Neural cell (in vitro differentiated cells): ENCODE measurements at regions not wholly inside any gene's neighbourhood (a gene's known extent, or its start where the extent isn't known, plus 50 kb on each side); places are given as distances from the start of the nearest gene placed in this dataset.

ENCODE experiments used
- H2AFZ ChIP-seq: fragments of 200-600, 300-800 bp; sonication (generic), shearing (Covaris generic); 2 replicates; pipeline ENCODE4 v1.6.0; 2014; ENCODE audit warnings: low read depth, mild to moderate bottlenecking, antibody characterized with exemption, low read length, moderate library complexity
- H3F3A ChIP-seq: fragments of 200-600 bp; shearing (Covaris generic); 2 replicates; pipeline ENCODE4 v1.6.1; 2016; ENCODE audit warnings: mild to moderate bottlenecking, moderate library complexity, mixed read lengths, antibody characterized with exemption, low read length; ENCODE audit not compliant: insufficient read depth, poor library complexity, severe bottlenecking
- H3K27ac ChIP-seq: fragments of 200-600, 300-800 bp; sonication (generic), shearing (Covaris generic); 2 replicates; pipeline ENCODE4 v1.5.1; 2014; ENCODE audit warnings: mild to moderate bottlenecking, low read length, moderate library complexity
- H3K27me3 ChIP-seq: fragments of 300-800, 200-600 bp; sonication (generic), shearing (Covaris generic); 2 replicates; pipeline ENCODE4 v1.6.0; 2014; ENCODE audit warnings: mild to moderate bottlenecking, low read depth, low read length, moderate library complexity; ENCODE audit not compliant: insufficient read depth
- H3K36me3 ChIP-seq: fragments of 300-800, 200-600 bp; sonication (generic), shearing (Covaris generic); 2 replicates; pipeline ENCODE4 v1.5.1; 2014; ENCODE audit warnings: mild to moderate bottlenecking, antibody characterized with exemption, low read length, moderate library complexity; ENCODE audit not compliant: insufficient read depth
- H3K4me2 ChIP-seq: fragments of 300-800, 200-600 bp; sonication (generic), shearing (Covaris generic); 2 replicates; pipeline ENCODE4 v1.6.0; 2014; ENCODE audit warnings: mild to moderate bottlenecking, low read length
- H3K4me3 ChIP-seq: fragments of 300-800, 200-600 bp; sonication (generic), shearing (Covaris generic); 2 replicates; pipeline ENCODE4 v1.5.1; 2014; ENCODE audit warnings: mild to moderate bottlenecking, low read length, moderate library complexity
- H3K79me2 ChIP-seq: fragments of 200-600 bp; shearing (Covaris generic); replicated peaks from 2 replicates; pipeline ENCODE4 v1.6.0; 2014; ENCODE audit warnings: mild to moderate bottlenecking, low read length, moderate library complexity; ENCODE audit not compliant: insufficient read depth
- H3K9ac ChIP-seq: fragments of 300-800, 200-600 bp; sonication (generic), shearing (Covaris generic); 2 replicates; pipeline ENCODE4 v1.6.1; 2016; ENCODE audit warnings: mild to moderate bottlenecking, low read length, mixed read lengths
- H3K9me2 ChIP-seq: fragments of 200-600 bp; shearing (Covaris generic); 2 replicates; pipeline ENCODE4 v1.6.1; 2016; ENCODE audit warnings: mild to moderate bottlenecking, low read length, mixed read lengths; ENCODE audit not compliant: insufficient read depth
- H3K9me3 ChIP-seq: fragments of 200-600, 300-800 bp; sonication (generic), shearing (Covaris generic); 2 replicates; pipeline ENCODE4 v1.6.1; 2016; ENCODE audit warnings: mild to moderate bottlenecking, mixed run types, low read length, moderate library complexity, mixed read lengths
- H4K20me1 ChIP-seq: fragments of 200-600 bp; shearing (Covaris generic); 2 replicates; pipeline ENCODE4 v1.6.1; 2016; ENCODE audit warnings: mild to moderate bottlenecking, mixed run types; ENCODE audit not compliant: insufficient read depth
- CTCF ChIP-seq: fragments of 450-650 bp; IDR thresholded peaks from 2 replicates; pipeline ENCODE4 v1.5.1; 2014; ENCODE audit warnings: antibody characterized with exemption, mild to moderate bottlenecking, moderate library complexity; ENCODE audit not compliant: poor library complexity, severe bottlenecking
- EP300 ChIP-seq: fragments of 450-650 bp; conservative IDR thresholded peaks from 2 replicates; pipeline ENCODE4 v1.6.1; 2014; ENCODE audit warnings: antibody characterized with exemption, mild to moderate bottlenecking, moderate library complexity; ENCODE audit not compliant: poor library complexity, severe bottlenecking
- EZH2 ChIP-seq: fragments of 200-600, 300-800 bp; shearing (Covaris generic), sonication (generic); IDR thresholded peaks from 2 replicates; pipeline ENCODE4 v1.6.1; 2014; ENCODE audit warnings: antibody characterized with exemption, low read length, borderline replicate concordance, mild to moderate bottlenecking; ENCODE audit not compliant: insufficient read depth, poor library complexity, severe bottlenecking
- MXI1 ChIP-seq: fragments of 450-650 bp; conservative IDR thresholded peaks from 2 replicates; pipeline ENCODE4 v1.6.1; 2014; ENCODE audit warnings: antibody characterized with exemption, mild to moderate bottlenecking; ENCODE audit not compliant: poor library complexity, severe bottlenecking
- POLR2AphosphoS5 ChIP-seq: IDR thresholded peaks from 2 replicates; pipeline ENCODE4 v1.6.1; 2012
- RAD21 ChIP-seq: fragments of 450-650 bp; conservative IDR thresholded peaks from 2 replicates; pipeline ENCODE4 v1.6.1; 2014; ENCODE audit warnings: antibody characterized with exemption, mild to moderate bottlenecking, moderate library complexity
- REST ChIP-seq: IDR thresholded peaks from 2 replicates; pipeline ENCODE4 v1.6.1; 2012; ENCODE audit warnings: borderline replicate concordance
- SMC3 ChIP-seq: fragments of 450-650 bp; conservative IDR thresholded peaks from 2 replicates; pipeline ENCODE4 v1.6.1; 2014; ENCODE audit warnings: antibody characterized with exemption, mild to moderate bottlenecking, moderate library complexity; ENCODE audit not compliant: poor library complexity
- TAF1 ChIP-seq: IDR thresholded peaks from 2 replicates; pipeline ENCODE4 v1.6.1; 2012; ENCODE audit warnings: low read depth

GRCh38 chr10:83262434-83262833, 876.9 kb upstream of the GHITM start:
- no peak overlapping the region for H3K9ac ChIP-seq
- no peaks in the 10 kb centered on the region for H3K9me3 ChIP-seq
- H3K27me3 ChIP-seq = no peaks in the 10 kb centered on the region
- no peak overlapping the region for H2AFZ ChIP-seq
- no peaks in the 10 kb centered on the region for H4K20me1 ChIP-seq
- H3K4me3 ChIP-seq = no peak overlapping the region
- TF ChIP-seq POLR2AphosphoS5 = no peak
- TF ChIP-seq EZH2 = no peak
- no peak for TF ChIP-seq EP300
- TF ChIP-seq MXI1 = no peak
- no peak for TF ChIP-seq RAD21
- TF ChIP-seq TAF1 = no peak
- TF ChIP-seq CTCF = no peak
- no peaks in the 10 kb centered on the region for H3K79me2 ChIP-seq
- no peaks in the 10 kb centered on the region for H3K9me2 ChIP-seq
- H3K36me3 ChIP-seq = no peaks in the 10 kb centered on the region
- H3F3A ChIP-seq = no peaks in the 10 kb centered on the region
- H3K27ac ChIP-seq = no peak overlapping the region
- H3K4me2 ChIP-seq = no peak overlapping the region

- no peak overlapping the region for H3K4me2 ChIP-seq
- TF ChIP-seq POLR2AphosphoS5 (no peak), MXI1 (no peak), RAD21 (peak; percentile 46), EZH2 (no peak), CTCF (peak; percentile 44)
Measured at GRCh38 chr10:83272666-83273434, 866.5 kb upstream of the GHITM start.

GRCh38 chr10:83274088-83274487, 865.2 kb upstream of the GHITM start:
- H3K4me2 ChIP-seq = no peak overlapping the region
- no peaks in the 10 kb centered on the region for H4K20me1 ChIP-seq
- no peaks in the 10 kb centered on the region for H3K79me2 ChIP-seq
- no peak for TF ChIP-seq RAD21
- no peak for TF ChIP-seq POLR2AphosphoS5
- TF ChIP-seq EZH2 = no peak
- TF ChIP-seq REST = no peak
- TF ChIP-seq CTCF = no peak
- no peak for TF ChIP-seq MXI1
- TF ChIP-seq TAF1 = no peak
- TF ChIP-seq SMC3 = no peak
- TF ChIP-seq EP300 = no peak
- H3K9me2 ChIP-seq = no peaks in the 10 kb centered on the region
- H3K27ac ChIP-seq = no peak overlapping the region
- no peaks in the 10 kb centered on the region for H3F3A ChIP-seq
- H3K9me3 ChIP-seq = no peaks in the 10 kb centered on the region
- H3K36me3 ChIP-seq = no peaks in the 10 kb centered on the region
- no peak overlapping the region for H3K4me3 ChIP-seq
- H2AFZ ChIP-seq = no peak overlapping the region
- no peak overlapping the region for H3K9ac ChIP-seq
- no peaks in the 10 kb centered on the region for H3K27me3 ChIP-seq

More at GRCh38 chr10:83272666-83273434, 866.5 kb upstream of the GHITM start:
- Histone ChIP-seq H4K20me1 (no peaks in the 10 kb centered on the region), H3F3A (no peaks in the 10 kb centered on the region), H3K4me3 (no peak overlapping the region), H3K9me2 (no peaks in the 10 kb centered on the region), H3K27ac (no peak overlapping the region), H3K27me3 (no peaks in the 10 kb centered on the region), H3K79me2 (no peaks in the 10 kb centered on the region), H2AFZ (no peak overlapping the region), H3K9me3 (no peaks in the 10 kb centered on the region), H3K36me3 (no peaks in the 10 kb centered on the region), H3K9ac (no peak overlapping the region)
